ENCODE measurements at regions not wholly inside any gene's neighbourhood (a gene's known extent, or its start where the extent isn't known, plus 50 kb on each side); places are given as distances from the start of the nearest gene placed in this dataset.
"Not testable (repeated sequence)": the region's sequence is repeated elsewhere in the genome, so short reads cannot be mapped to it uniquely, and the experiment has no call there.

GRCh38 chr3:145087038-145087437 is 1073.9 kb downstream of the PLOD2 start:
- WGBS, 2 donors = 79 to 82% methylated on average over 1 of the region's 1 CpG
- Histone ChIP-seq H3K9me3 (no peaks in the 10 kb centered on the region), H3K4me1 (no peaks in the 10 kb centered on the region), H3K36me3 (no peaks in the 10 kb centered on the region), H3K27ac (no peak overlapping the region), H3K4me3 (no peak overlapping the region), H3K27me3 (peaks cover 0 to 4% (median 0%) of the 10 kb centered on the region in 4 donors)
- FAIRE-seq = no peak
- TF ChIP-seq CTCF (IDR thresholded peaks at IDR 0.05) = no peak
- ATAC-seq = no peak
- intact Hi-C loops (cut with DNase I) = no loop called here
- DNase-seq = no peak

- no peaks in the 10 kb centered on the region for H3K4me1 ChIP-seq
- intact Hi-C loops (cut with DNase I) = no loop called here
- WGBS, 2 donors = 73 to 76% methylated on average over 2 of the region's 2 CpGs
- no peak overlapping the region for H3K4me3 ChIP-seq
- peaks cover 0 to 4% (median 0%) of the 10 kb centered on the region in 4 donors for H3K27me3 ChIP-seq
- H3K36me3 ChIP-seq = no peaks in the 10 kb centered on the region
- TF ChIP-seq CTCF (IDR thresholded peaks at IDR 0.05) = no peak
- ATAC-seq (no peak), FAIRE-seq (no peak), DNase-seq (no peak)
- H3K27ac ChIP-seq = no peak overlapping the region
- H3K9me3 ChIP-seq = no peaks in the 10 kb centered on the region
Measured at GRCh38 chr3:145088917-145089316, 1072.1 kb downstream of the PLOD2 start.

- Histone ChIP-seq H3K9me3 (no peaks in the 10 kb centered on the region), H3K36me3 (no peaks in the 10 kb centered on the region), H3K27ac (no peak overlapping the region), H3K4me3 (no peak overlapping the region), H3K27me3 (peaks cover 0 to under 1% (median 0%) of the 10 kb centered on the region in 4 donors), H3K4me1 (no peaks in the 10 kb centered on the region)
- intact Hi-C loops (cut with DNase I) = no loop called here
- DNase-seq = no peak
- ATAC-seq = no peak
- WGBS, 2 donors = 62 to 71% methylated on average over 2 of the region's 2 CpGs
- TF ChIP-seq CTCF (IDR thresholded peaks at IDR 0.05) = no peak
- no peak for FAIRE-seq
Measured at GRCh38 chr3:145089337-145089736, 1071.6 kb downstream of the PLOD2 start.

GRCh38 chr3:145094355-145094941 is 1066.5 kb downstream of the PLOD2 start:
- TF ChIP-seq CTCF (IDR thresholded peaks at IDR 0.05) = no peak

GRCh38 chr3:145111141-145111540 is 1049.8 kb downstream of the PLOD2 start:
- FAIRE-seq; H3K4me1 ChIP-seq; ATAC-seq; intact Hi-C loops (cut with DNase I); H3K4me3 ChIP-seq; H3K27me3 ChIP-seq; H3K27ac ChIP-seq; H3K9me3 ChIP-seq; DNase-seq; H3K36me3 ChIP-seq: not testable (repeated sequence)
- WGBS, 2 donors = 72 to 78% methylated on average over 5 of the region's 5 CpGs

More at GRCh38 chr3:145094355-145094941, 1066.5 kb downstream of the PLOD2 start:
- Histone ChIP-seq H3K9me3 (no peaks in the 10 kb centered on the region), H3K4me1 (no peaks in the 10 kb centered on the region), H3K4me3 (no peak overlapping the region), H3K27me3 (no peaks in the 10 kb centered on the region), H3K36me3 (no peaks in the 10 kb centered on the region), H3K27ac (no peak overlapping the region)
- intact Hi-C loops (cut with DNase I) = no loop called here
- FAIRE-seq (no peak), DNase-seq (no peak), ATAC-seq (peak in 1 of 4 donors; percentile 40)
- 17 to 22% methylated on average over 3 of the region's 3 CpGs for WGBS, 2 donors
